GM12891 (cell line): ENCODE measurements at regions not wholly inside any gene's neighbourhood (a gene's known extent, or its start where the extent isn't known, plus 50 kb on each side); places are given as distances from the start of the nearest gene placed in this dataset.

Experiments used
- POLR2A ChIP-seq: IDR thresholded peaks from 2 replicates; pipeline ENCODE4 v1.6.1; 2011; ENCODE audit warnings: low read depth, low read length, control low read depth
- POLR2AphosphoS5 ChIP-seq: IDR thresholded peaks from 2 replicates; pipeline ENCODE4 v1.6.1; 2011; ENCODE audit warnings: low read depth, low read length, control low read depth
- POU2F2 ChIP-seq: IDR thresholded peaks from 2 replicates; pipeline ENCODE4 v1.6.1; 2011; ENCODE audit warnings: low read depth, mild to moderate bottlenecking, control low read depth, low read length, moderate library complexity
- TAF1 ChIP-seq: IDR thresholded peaks from 2 replicates; pipeline ENCODE4 v1.6.1; 2011; ENCODE audit warnings: low read depth, low read length, control low read depth

DNA sequence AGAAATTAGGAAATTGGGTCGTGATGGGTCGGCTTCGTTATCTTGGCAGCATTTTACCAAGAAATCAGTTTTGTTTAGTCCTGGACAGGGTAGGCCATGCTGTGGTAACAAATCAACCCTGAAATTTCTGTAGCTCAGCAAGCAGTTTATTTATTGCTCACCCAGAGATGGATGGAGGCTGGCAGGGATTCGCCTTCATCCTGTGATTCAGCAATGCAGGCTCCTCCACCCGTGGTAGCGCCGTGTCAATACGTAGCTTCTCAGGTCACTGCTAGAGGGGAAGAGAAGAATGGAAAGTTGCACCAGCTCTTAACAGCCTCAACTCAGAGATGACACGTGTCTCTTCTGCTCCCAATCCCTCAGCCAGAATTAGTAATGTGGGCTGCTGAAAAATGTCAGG, 157.0 kb upstream of the SGK1 start:
- TF ChIP-seq TAF1 (no peak), POLR2A (no peak), POLR2AphosphoS5 (no peak), POU2F2 (no peak)
